GM18519 (cell line): ENCODE measurements at regions not wholly inside any gene's neighbourhood (a gene's known extent, or its start where the extent isn't known, plus 50 kb on each side); places are given as distances from the start of the nearest gene placed in this dataset.

Experiments
- ATAC-seq: cut with Tn5 transposase; IDR thresholded peaks from one replicate; pipeline ENCODE4 v1.9.1; 2021; ENCODE audit warnings: mild to moderate bottlenecking, moderate library complexity; ENCODE audit not compliant: unreplicated experiment, low FRiP score

DNA sequence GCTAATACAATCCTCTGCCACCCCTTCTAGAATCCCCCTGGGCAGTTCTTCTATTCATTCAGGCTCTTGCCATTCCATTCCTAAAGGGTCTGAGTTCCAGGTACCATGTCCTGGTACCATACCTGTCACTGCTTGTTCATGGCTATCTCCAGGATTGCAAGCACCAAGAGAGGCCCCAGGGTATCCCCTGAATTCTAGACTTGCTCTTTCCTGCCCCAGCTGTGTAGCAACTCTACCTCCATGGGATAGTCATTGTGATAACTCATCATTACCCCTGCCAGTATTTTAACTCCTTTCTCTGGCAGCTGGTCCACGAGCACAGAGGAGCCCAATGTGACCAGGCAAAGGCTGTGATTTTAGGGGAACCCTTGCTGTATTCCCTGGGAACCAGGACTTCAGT is 143.7 kb upstream of the CDH5 start:
- no peak for ATAC-seq

DNA sequence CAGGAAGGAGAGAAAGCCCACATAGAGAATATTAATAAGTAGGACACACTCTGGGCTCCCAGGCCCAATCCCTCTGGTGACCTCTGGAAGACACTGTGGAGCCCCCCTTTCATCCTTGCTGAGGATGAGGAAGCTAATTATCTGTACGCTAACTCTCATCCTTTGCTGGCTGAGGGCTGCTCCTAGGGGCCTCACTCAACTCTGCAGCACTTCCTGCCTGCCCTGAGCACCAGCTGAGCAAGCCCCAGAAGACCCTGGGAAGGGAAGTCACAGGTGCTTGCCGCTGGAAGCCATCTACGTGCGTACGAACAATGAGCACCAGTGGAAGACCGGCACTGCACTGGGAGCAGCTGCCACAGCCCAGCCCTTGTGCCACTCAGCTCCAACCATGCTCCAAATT is 145.8 kb upstream of the CDH5 start:
- no peak for ATAC-seq

DNA sequence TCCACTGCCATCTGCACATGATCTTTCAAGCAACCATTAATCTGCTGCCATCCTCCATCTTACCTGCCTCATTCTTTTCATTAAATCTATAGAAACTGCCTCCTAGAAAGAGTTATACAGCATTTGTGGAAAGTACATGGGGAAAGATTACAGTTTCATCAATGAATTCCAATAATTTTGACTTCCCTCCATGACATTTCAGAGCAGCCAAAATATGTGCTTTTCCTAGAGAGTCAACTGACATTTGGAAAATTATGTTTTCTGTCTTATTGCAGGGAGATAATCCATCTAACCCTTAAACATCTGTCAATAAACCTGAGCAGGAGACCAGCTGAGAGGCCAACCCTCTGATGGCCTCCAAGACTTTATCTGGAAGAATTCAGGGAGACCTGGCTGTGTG is 147.0 kb upstream of the CDH5 start:
- no peak for ATAC-seq

DNA sequence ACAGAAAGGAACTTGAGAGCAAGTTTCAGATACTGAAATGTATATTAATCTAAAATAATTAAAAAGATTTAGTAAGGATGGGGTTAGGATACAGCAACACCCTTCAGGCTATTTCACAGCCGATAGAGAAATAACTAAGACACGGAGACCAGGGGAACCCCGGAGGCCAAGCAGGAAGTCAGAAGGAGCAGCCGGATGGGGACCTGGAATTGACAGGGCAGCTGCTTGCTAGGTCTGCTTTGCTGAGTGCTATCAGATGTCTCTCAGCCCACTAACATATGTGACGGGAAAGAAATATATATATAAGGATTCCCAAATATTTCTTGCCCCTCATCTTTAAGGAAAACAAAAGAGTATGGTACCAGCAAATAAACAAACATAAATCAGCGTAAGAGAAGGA is 154.1 kb upstream of the CDH5 start:
- no peak for ATAC-seq

DNA sequence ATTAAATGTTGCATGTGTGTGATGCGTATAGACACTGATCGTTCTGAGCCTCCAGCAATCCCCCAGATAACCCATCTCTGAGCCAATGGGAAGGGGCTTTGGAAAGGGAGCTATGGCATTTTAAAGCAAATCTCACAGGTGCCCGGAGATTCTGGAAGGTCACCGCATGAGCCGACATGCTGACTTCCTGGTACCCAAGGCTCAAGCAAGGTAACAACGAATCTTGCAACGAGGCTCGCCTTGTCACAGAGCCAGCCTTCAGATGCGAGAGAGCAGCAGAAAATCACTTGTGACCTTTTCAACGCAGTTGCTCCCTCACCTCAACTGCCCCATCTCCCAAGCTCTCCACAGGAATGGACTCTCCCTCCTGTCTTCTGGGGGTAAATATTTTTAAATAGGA is 154.8 kb upstream of the CDH5 start:
- no peak for ATAC-seq

DNA sequence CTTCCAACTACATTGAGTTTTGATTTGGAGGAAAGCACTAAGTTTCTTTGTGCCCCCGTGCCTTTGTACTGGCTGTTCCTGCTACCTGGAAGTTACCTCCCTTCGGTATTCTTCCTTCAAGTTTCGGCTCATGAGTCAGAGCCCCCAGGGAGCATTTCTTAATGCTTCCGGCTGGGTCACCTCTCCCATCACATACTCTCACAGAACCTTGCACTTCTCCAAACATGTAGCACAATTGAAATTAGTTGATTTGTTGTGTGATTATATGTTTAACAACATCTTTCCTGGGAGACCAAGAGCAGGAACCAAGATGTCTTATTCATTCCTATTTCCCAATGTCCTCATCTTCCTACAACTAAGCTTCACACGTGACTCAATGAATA is 158.6 kb upstream of the CDH5 start:
- ATAC-seq: no peak

DNA sequence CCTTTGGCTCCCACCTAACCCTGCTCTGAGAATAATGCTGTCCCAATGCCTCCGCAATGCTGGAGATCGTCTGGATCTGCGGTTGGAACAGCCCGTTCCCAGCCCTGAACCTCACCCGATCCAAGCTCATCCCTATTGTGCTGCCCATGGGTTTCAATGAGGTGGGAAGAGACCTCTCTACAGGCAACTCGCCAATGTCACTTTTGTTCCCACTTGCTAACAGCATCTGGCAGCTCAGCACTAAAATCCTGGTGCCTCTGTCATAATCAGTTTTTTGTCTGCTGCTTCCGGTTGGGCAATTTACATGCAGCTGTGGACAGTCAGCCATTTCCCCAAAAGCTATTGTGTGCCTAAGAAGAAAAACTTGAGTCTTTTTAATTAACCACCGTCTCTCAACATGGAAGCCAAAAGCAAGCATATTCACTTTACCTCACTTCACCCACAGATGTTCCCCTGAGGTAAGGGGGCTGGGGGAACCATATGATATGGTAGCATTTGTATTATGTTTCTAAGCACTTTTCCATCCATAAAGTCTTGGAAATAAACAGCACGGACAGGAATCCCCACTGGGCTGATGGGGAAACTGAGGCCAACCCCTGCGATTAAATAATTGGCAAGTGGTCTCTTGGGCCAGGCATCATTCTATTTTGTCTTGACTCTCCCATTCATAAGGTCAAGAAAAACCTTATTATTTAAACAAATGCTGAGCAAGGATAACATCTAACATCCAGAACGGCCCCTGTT is 159.2 kb upstream of the CDH5 start:
- no peak for ATAC-seq

DNA sequence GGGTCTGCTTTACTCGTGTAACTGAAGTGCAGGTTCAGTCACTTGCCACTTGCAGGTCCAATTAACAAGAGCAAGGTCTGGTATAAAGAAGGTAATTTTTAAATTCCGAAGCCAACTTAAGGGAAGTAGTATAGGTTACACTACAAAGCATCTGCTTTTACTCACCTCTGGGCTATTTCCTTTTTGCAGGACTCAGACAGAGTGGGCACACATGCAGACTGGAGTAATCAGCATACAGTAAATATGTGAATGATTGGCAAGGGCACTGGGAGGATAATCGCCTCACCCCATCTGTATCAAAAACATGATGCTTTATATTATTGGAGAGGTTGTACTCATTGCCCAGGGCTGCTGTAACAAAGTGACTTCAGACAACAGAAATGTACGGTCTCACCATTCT is 160.1 kb upstream of the CDH5 start:
- ATAC-seq: no peak

DNA sequence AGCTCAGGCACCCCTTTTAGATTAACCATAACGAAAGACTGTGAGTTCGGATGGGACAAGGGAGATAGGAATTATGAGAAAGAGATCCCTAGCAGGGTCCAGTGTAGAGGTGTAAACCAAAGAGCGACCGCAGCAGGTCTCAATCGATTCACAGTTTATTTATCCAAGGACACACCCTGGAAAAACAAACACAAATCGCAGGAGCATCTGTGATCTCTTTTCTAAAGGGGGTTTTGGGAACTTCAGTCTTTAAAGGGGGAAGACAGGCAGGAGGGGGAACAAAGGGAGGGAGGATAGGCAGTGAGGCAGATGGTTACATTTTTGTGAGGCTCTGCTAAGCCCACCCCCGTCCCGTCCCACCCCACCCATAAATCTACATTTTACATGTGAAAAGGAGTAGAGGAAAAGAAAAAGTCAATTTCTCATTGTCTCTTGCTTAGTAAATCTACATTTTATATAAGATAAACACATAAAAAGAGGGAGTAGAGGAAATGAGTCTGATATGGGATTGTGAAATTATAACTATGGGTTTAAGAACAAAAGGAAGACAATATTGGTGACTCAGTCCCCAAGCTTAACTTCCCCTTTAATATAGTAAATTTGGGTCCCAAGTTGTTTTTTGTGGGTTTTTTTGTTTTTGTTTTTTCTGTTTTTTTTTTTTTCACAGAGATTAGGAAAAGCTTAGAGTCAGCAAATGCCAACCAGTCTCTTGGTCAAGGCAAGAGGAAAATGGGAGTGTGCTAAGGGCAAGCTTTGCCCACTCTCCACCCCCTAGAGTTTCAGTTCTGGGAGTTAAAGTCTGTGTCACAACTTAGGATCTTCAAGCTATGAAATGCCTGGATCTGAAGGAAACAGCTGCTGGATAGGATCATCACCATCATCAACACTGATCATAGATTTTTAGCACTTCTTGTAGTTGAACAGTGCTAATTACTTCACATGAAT is 160.9 kb upstream of the CDH5 start:
- no peak for ATAC-seq

DNA sequence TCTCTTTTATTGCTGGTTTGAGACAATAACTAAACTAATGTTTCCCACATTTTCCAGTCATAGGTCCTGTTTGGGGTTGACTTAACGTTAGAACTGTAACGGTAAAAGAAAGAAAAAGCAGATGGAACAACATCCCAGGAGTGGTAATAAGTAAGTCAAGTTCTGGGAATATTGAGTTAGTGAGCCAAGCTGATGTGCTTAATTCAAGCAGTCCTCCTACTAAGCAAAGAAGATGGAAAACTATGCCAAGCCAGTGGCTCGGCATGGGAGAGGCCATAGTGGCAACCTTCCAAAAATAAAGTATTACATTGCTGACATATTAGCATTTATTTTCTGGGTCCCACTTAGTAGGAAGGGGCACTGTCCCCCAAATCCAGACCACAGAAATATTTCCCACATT is 161.7 kb upstream of the CDH5 start:
- ATAC-seq: no peak

DNA sequence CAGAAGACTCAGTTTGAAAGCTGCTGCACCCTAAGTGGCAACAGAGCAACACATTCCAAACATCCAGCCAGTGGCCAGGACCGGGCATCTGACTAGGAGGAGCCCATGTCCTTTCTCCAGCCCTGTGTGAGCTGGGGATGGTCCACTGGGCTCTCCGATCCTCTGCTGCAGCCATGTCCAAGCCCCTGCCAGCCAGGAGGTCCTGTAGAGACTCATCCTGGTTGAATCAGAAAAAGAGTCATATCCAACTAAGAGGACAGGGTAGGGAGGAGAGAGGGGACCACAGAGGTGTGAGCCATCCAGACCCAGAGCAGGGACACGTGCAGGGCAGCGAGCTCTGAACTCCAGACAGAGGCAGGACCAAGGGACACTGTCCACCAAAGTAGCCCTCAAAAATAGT is 163.0 kb upstream of the CDH5 start:
- ATAC-seq: no peak

DNA sequence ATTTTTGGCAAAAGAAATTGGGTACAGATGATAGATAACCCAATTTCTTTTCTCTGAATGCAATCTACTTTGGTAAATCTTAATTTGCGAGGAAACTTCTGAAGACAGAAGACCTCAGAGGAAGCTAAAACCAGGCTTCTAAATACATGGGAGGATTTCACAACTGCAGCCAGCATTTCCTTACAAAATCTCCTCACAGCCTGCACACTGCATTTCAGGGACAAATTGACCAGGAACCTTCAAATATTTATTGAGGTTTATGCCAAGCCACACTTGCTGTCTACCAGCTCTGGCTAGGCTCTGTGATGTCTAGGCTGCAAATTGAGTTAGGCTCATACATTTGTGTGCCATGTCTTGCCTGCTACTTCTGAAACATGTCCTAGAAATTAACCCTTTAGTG is 167.3 kb upstream of the CDH5 start:
- ATAC-seq: no peak

DNA sequence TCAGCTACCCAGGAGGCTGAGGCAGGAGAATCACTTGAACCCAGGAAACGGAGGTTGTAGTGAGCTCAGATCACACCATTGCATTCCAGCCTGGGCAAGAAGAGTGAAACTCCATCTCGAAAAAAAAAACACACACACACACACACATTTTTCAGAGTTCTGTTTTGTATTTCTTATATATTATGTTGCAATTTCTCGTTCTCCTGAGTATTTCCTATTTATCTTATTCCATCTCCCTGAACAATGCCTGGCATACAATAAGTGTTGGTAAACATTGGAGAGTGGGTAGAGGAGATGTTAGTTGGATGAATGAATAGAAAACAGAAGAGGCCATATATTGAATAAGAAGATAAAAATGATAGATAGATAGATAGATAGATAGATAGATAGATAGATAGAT is 167.8 kb upstream of the CDH5 start:
- ATAC-seq: no peak

DNA sequence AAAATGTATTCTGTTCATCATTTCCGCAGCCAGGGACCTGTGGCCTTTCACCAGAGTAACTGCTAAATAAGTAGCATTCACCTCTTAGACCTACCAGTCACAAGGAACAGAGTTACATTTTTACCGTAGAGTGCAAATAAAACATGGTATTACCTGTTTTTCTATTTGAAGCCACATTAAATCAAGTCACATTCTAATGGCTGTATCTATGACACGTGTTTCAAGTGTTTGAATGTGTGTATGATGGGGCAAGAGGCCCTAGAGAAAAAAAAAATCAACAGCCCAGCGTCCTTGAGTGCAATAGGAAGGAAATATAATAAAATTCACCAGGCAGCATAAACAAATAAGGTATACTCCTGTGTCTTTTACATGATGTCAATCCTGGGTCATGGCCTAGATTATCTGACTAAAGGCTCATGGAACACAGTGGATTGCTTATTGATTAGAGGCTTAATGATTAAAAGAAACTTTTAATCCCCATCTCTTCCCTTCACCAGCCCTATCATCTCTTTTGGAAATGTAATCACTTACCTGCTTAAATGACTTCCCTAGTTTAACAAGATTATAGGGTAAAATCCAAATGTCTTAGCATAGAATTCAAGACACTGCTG is 168.7 kb upstream of the CDH5 start:
- ATAC-seq: no peak

DNA sequence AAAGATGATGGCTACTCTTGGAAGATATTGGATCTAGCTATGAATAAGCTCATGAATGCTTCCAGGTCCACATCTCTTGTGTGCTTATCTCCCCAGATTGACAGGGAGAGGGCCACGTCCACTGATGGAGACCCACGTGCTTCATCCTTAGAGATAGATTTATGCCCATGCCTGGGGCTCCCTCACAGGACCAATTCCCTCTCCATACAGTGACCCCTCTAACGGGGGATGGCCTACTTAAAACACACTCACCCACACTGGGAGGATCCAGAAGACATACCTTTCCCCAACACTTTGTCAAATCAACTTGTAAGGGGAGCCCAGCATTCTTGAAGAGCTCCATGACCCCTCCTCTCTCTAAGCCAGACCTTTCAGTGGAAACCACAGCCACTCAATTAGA is 169.7 kb upstream of the CDH5 start:
- ATAC-seq: no peak

DNA sequence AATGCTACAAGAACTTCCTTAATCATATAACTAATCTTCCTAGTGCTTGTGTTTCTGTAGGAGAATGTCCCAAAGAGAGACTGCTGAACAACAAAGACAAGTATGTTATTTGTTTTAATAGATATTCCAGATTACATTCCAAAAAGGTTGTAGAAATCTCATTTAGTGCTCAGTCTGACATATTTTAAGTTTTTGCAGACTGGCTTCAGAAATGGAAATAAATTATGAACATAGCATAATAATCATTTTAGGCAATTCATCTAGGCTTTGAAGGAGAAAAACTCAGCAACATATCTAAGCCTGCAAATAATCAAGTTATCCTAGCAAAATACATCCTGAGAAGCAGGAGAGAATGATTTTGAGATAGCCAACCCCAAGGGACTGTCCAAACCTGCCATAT is 171.6 kb upstream of the CDH5 start:
- ATAC-seq: no peak

DNA sequence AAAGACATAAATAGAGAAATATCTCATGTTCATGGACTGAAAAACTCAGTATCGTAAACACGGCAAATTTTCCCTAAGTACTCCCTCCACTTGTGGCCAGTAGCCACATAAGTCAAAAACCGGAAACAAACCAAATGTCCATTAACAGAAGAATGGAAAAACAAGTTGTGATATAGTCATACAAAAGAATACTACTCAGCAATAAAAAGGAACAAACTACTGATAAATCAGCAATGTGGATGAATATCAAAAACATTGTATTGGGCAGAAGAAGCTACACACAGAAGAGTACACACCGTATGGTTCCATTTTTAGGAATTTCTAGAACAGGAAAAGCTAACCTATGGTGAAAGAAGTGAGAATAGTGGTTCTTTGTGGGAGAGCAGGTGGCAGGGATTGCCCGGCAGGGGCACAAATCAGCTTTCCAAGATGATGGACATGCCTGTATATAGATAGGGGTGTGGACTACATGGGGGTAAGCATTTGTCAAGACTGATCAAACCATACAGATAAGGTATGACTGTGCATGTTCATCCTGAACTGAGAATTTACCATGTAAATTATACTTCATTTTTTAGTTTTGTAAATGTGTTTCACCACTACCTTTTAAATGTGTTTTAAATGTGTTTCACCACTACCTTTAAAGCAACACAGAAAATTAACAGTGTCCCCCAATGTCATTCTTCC is 172.8 kb upstream of the CDH5 start:
- no peak for ATAC-seq

DNA sequence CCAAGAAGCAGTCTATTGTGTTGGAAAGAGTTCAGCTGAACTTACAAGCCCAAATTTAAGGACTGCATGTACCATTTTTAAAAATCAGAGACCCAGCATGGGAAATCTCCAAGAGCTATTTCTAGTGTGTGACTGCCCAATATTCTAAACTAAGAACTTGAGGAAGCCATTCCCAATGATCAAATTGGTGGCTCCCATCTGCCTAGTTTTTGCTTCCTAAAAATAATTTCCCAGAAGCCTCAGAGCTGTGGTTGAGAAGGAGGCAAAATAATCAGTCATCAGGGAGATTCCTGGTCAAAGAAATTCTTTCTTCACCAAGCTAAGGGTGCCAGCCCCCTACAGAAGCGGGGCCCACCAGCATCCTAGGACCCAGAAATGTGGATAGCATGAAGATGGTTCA is 176.1 kb upstream of the CDH5 start:
- no peak for ATAC-seq

DNA sequence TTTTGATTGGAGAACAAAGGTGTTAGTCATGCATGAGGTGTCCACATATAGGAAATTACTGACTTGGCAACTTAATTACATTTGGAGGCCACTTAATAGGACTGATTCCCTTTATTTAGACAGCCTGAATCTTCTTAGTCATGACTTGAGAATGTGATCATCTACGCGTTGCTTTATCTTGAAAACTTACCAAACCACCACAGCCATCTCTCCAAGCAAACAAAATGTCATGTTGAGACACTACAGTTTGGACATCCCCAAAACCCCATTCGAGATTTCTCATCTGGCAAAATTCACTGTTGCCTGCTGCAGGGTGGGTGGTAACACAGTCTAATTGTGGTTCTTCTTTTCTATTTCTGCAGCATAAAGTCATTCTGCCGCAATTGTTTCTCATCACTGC is 176.5 kb upstream of the CDH5 start:
- no peak for ATAC-seq

DNA sequence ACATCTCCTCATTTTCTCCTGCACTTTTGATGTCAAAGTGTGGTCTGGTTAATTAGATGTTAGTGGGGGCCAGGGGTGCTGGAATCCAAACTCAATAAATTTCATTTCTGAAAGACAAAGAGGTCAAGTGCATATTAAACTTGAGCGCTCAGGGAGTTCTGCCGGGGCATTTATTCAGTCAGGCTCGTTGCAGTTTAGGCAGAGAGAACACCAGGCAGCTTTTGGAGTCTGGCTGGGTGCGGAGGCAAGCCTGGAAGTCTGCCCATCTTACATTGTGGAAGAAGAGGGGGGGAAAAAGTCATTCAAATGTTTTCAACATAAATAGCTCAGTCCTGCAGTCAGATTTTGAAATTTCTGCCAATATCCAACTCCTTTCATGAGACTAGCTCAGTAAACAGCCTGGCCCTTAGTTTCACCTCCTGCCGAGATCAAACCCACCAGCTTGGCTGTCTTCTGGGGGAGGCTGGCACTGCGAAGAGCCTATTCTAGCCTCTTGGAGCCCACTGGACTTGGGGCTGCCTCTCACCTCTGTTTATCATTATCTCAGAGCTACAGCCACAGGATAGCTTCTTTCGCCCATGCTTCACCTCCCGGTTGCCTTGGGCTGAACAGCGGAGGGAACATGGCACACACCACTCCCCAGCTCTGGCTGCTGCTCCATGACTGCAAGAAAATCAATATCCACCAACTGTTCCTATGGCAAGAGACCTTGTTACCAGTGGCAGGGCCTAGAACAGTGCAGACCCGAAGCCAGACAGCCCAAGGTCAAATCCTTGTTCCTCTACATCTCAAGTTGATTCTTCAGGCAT is 177.4 kb upstream of the CDH5 start:
- ATAC-seq: no peak
